Stimulated activated CD8-positive, alpha-beta memory T cell treated with anti-CD3 and anti-CD28 coated beads, Interleukin-2, amount 100 ng/mL, for 1 hour (primary cell): ENCODE measurements at regions not wholly inside any gene's neighbourhood (a gene's known extent, or its start where the extent isn't known, plus 50 kb on each side); places are given as distances from the start of the nearest gene placed in this dataset.

Experiments
- DNase-seq, 2 donors: peaks; one replicate each; pipeline ENCODE4 v3.0.0-alpha.2; 2020; ENCODE audit warnings: low read depth in 2 of 2

GRCh38 chrX:39912126-39912525, 185.6 kb downstream of the BCOR start:
- no peak for DNase-seq

GRCh38 chrX:39915081-39915480, 182.7 kb downstream of the BCOR start:
- no peak for DNase-seq

- DNase-seq: no peak
Observed at GRCh38 chrX:39915596-39915995, 182.2 kb downstream of the BCOR start.

- DNase-seq: no peak
Observed at GRCh38 chrX:39921838-39922237, 175.9 kb downstream of the BCOR start.

- no peak for DNase-seq
Observed at GRCh38 chrX:39922488-39922887, 175.3 kb downstream of the BCOR start.

- DNase-seq: no peak
Observed at GRCh38 chrX:39922926-39923325, 174.8 kb downstream of the BCOR start.

GRCh38 chrX:39927380-39927779, 170.4 kb downstream of the BCOR start:
- no peak for DNase-seq

GRCh38 chrX:39928704-39929378, 168.9 kb downstream of the BCOR start:
- DNase-seq: no peak

- DNase-seq: no peak
Observed at GRCh38 chrX:39929379-39930025, 168.3 kb downstream of the BCOR start.

- DNase-seq: no peak
Observed at GRCh38 chrX:39930786-39931528, 166.8 kb downstream of the BCOR start.

- DNase-seq: no peak
Observed at GRCh38 chrX:39931529-39932282, 166.1 kb downstream of the BCOR start.

- DNase-seq: no peak
Observed at GRCh38 chrX:39935411-39936064, 162.2 kb downstream of the BCOR start.

- DNase-seq: no peak
Observed at GRCh38 chrX:39936886-39937770, 160.6 kb downstream of the BCOR start.

GRCh38 chrX:39938466-39938865, 159.3 kb downstream of the BCOR start:
- no peak for DNase-seq

- no peak for DNase-seq
Observed at GRCh38 chrX:39939678-39940077, 158.1 kb downstream of the BCOR start.

GRCh38 chrX:39941332-39941920, 156.3 kb downstream of the BCOR start:
- DNase-seq: no peak

- DNase-seq: no peak
Observed at GRCh38 chrX:39944416-39944815, 153.3 kb downstream of the BCOR start.

- DNase-seq: no peak
Observed at GRCh38 chrX:39945709-39946108, 152.0 kb downstream of the BCOR start.

- DNase-seq: no peak
Observed at GRCh38 chrX:39946822-39947221, 150.9 kb downstream of the BCOR start.

- no peak for DNase-seq
Observed at GRCh38 chrX:39948582-39948981, 149.2 kb downstream of the BCOR start.
